ENCODE measurements at regions not wholly inside any gene's neighbourhood (a gene's known extent, or its start where the extent isn't known, plus 50 kb on each side); places are given as distances from the start of the nearest gene placed in this dataset.

DNA sequence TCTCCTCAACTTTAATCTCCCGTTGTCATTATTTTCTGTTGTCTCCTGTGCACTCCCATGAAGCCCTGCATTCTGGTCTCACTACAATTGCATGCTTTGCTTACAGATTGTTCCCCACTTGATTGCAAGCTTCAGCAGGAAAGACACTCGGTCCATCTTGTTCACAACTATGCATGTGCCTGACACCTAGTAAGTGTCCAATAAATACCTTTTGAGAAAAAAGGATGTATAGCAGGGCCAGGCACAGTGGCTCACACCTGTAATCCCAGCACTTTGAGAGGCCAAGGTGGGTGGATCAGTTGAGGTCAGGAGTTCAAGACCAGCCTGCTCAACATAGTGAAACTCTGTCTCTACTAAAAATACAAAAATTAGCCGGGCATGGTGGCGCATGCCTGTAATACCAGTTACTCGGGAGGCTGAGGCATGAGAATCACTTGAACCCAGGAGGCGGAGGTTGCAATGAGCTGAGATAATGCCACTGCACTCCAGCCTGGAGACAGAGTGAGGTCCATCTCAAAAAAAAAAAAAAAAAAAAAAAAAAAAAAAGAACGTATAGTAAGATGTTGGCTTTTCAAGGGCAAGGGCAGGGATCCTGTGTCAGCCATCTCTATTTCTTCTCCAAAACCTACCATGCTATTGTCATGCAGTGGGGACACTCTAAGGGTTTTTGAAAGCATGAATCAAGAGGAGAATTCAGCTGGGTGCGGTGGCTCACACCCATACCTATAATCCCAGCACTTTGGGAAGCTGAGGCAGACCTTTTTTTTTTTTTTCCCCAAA lies 338.3 kb downstream of the MYCN start:
- Histone ChIP-seq H3K4me1 (replicated peaks) (no peaks in the 10 kb centered on the region), H3K4me3 (no peak overlapping the region), H3K27me3 (replicated peaks; ENCODE audit: insufficient read depth) (no peaks in the 10 kb centered on the region), H3K27ac (no peak overlapping the region), H3K36me3 (no peaks in the 10 kb centered on the region), H3K9me3 (no peaks in the 10 kb centered on the region)
- intact Hi-C loops (cut with DNase I), result no loop called here
- 89% methylated on average over 8 of the region's 8 CpGs for WGBS
- no peak for DNase-seq (ENCODE audit: low spot score)
- TF ChIP-seq POLR2A (IDR thresholded peaks at IDR 0.05) (no peak), POLR2AphosphoS5 (IDR thresholded peaks at IDR 0.05) (no peak)
- TF ChIP-seq, protein P1, sequence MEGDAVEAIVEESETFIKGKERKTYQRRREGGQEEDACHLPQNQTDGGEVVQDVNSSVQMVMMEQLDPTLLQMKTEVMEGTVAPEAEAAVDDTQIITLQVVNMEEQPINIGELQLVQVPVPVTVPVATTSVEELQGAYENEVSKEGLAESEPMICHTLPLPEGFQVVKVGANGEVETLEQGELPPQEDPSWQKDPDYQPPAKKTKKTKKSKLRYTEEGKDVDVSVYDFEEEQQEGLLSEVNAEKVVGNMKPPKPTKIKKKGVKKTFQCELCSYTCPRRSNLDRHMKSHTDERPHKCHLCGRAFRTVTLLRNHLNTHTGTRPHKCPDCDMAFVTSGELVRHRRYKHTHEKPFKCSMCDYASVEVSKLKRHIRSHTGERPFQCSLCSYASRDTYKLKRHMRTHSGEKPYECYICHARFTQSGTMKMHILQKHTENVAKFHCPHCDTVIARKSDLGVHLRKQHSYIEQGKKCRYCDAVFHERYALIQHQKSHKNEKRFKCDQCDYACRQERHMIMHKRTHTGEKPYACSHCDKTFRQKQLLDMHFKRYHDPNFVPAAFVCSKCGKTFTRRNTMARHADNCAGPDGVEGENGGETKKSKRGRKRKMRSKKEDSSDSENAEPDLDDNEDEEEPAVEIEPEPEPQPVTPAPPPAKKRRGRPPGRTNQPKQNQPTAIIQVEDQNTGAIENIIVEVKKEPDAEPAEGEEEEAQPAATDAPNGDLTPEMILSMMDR (IDR thresholded peaks at IDR 0.05), result no peak

DNA sequence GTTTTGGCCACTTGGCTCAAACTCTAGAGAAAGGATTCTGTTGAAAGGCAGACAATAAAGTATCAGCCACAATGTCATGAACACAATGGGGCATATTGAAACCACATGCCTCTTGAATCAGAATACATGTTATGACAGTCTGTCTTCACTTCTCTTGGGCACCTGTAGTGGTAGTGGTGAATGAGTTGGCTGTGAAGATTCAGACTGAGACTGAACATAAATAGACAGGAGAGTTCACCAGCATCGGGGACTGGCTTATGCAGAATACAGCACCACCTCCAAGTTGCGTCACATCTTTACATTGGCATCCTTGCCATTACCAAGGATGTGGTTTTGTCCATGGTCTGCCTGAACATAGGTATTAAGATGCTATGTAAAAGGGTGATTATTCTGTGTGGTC lies 336.8 kb downstream of the MYCN start:
- TF ChIP-seq POLR2AphosphoS5 (IDR thresholded peaks at IDR 0.05), result no peak
- TF ChIP-seq POLR2A (IDR thresholded peaks at IDR 0.05), result no peak
- TF ChIP-seq, protein P1 (IDR thresholded peaks at IDR 0.05), result no peak
- H3K27ac ChIP-seq, result no peak overlapping the region
- no peak for DNase-seq (ENCODE audit: low spot score)
- no peaks in the 10 kb centered on the region for H3K36me3 ChIP-seq
- H3K4me3 ChIP-seq, result no peak overlapping the region
- H3K9me3 ChIP-seq, result no peaks in the 10 kb centered on the region
- 61% methylated on average over 2 of the region's 2 CpGs for WGBS
- intact Hi-C loops (cut with DNase I), result no loop called here
- H3K27me3 ChIP-seq (replicated peaks; ENCODE audit: insufficient read depth), result no peaks in the 10 kb centered on the region
- no peaks in the 10 kb centered on the region for H3K4me1 ChIP-seq (replicated peaks)

DNA sequence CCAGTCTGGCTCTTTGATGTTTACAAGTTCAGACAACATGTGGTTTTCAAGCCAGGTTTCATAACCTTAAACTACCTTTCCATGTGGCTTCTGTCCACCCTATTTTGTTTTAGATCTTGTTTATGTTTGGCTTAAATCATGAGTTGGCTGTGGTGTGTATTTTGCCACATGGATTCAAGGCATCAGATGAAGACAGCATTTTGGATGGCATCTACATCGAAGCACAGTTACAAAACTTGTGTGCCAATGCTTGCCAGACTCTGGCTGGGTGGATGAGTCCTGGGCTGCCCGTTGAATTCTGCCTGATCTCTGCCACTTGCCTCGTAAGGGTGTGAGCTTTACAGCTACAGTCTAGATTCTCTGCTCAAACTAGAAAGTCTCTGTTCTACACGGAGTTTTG lies 335.3 kb downstream of the MYCN start:
- H3K27me3 ChIP-seq (replicated peaks; ENCODE audit: insufficient read depth), result no peaks in the 10 kb centered on the region
- no peaks in the 10 kb centered on the region for H3K36me3 ChIP-seq
- H3K9me3 ChIP-seq, result no peaks in the 10 kb centered on the region
- intact Hi-C loops (cut with DNase I), result no loop called here
- TF ChIP-seq POLR2AphosphoS5 (IDR thresholded peaks at IDR 0.05) (no peak), POLR2A (IDR thresholded peaks at IDR 0.05) (no peak)
- TF ChIP-seq, protein P1 (IDR thresholded peaks at IDR 0.05), result no peak
- DNase-seq (ENCODE audit: low spot score), result no peak
- H3K27ac ChIP-seq, result no peak overlapping the region
- no peaks in the 10 kb centered on the region for H3K4me1 ChIP-seq (replicated peaks)
- WGBS, result 51% methylated on average over 4 of the region's 4 CpGs
- no peak overlapping the region for H3K4me3 ChIP-seq

DNA sequence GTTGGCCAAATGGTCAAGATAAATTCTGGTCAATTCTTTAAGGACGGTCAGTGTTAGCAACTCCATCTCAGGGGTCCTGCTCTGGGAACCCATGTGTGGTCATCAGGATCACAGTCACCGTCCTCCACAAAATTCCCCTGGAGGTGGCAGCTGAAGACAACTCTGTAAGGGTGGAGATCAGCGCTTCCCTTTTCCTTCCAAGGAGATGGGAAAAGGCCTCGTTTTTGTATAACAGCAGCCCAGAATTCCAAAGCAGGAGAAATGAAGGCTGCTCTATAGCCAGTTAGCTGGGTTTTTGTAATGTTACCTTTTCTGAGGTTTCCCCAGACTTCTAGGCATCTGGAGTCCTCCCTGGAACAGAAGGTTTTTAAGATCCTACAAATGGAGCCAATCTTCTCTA lies 334.8 kb downstream of the MYCN start:
- Histone ChIP-seq H3K36me3 (no peaks in the 10 kb centered on the region), H3K9me3 (no peaks in the 10 kb centered on the region), H3K27me3 (replicated peaks; ENCODE audit: insufficient read depth) (no peaks in the 10 kb centered on the region), H3K4me3 (no peak overlapping the region), H3K27ac (no peak overlapping the region), H3K4me1 (replicated peaks) (no peaks in the 10 kb centered on the region)
- TF ChIP-seq POLR2AphosphoS5 (IDR thresholded peaks at IDR 0.05), result no peak
- TF ChIP-seq, protein P1 (IDR thresholded peaks at IDR 0.05), result no peak
- no peak for TF ChIP-seq POLR2A (IDR thresholded peaks at IDR 0.05)
- DNase-seq (ENCODE audit: low spot score), result no peak
- 96% methylated on average over 4 of the region's 4 CpGs for WGBS
- intact Hi-C loops (cut with DNase I), result no loop called here

DNA sequence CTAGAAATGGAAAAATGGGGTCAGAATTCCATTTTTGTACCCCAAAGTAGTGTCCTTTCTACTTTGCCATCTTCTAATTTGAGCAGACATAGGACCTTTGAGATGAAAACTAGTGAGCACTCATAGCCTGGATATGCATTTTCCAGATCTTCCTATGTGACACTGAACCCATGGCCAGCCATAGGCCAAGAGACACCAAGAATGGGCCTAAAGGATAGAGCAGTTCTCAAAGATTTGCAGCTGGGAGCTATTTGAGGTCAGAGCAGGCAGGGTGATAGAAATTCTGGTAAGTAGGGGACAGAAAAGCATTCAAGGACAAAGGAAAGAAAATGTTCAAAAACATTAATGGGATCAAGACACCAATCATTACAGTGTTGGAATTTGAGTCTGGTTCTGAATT lies 332.8 kb downstream of the MYCN start:
- TF ChIP-seq POLR2A (IDR thresholded peaks at IDR 0.05) (no peak), POLR2AphosphoS5 (IDR thresholded peaks at IDR 0.05) (no peak)
- TF ChIP-seq, protein P1 (IDR thresholded peaks at IDR 0.05), result no peak
- Histone ChIP-seq H3K27ac (no peak overlapping the region), H3K36me3 (no peaks in the 10 kb centered on the region), H3K4me3 (no peak overlapping the region), H3K27me3 (replicated peaks; ENCODE audit: insufficient read depth) (no peaks in the 10 kb centered on the region), H3K4me1 (replicated peaks) (no peaks in the 10 kb centered on the region), H3K9me3 (no peaks in the 10 kb centered on the region)
- no peak for DNase-seq (ENCODE audit: low spot score)
- intact Hi-C loops (cut with DNase I), result no loop called here
